Effector memory CD8-positive, alpha-beta T cell (primary cell): ENCODE measurements at regions not wholly inside any gene's neighbourhood (a gene's known extent, or its start where the extent isn't known, plus 50 kb on each side); places are given as distances from the start of the nearest gene placed in this dataset.

Experiments
- ATAC-seq: fragments of 150-1000 bp; cut with Tn5 transposase; replicated peaks from 2 replicates; pipeline ENCODE4 v1.10.0; 2021; ENCODE audit warnings: mild to moderate bottlenecking, moderate library complexity
- DNase-seq, 3 experiments: peaks; one replicate each; pipeline ENCODE4 v3.0.0; 2021
- H3K27ac Mint-ChIP-seq, 2 donors: one replicate each; pipeline ENCODE4 v1.8.0; 2022; ENCODE audit warnings: mild to moderate bottlenecking in 2 of 2, mixed read lengths in 2 of 2, moderate library complexity in 2 of 2
- H3K27me3 Mint-ChIP-seq, 2 donors: one replicate each; pipeline ENCODE4 v1.8.0; 2022; ENCODE audit warnings: mixed read lengths in 2 of 2
- H3K36me3 Mint-ChIP-seq: one replicate; pipeline ENCODE4 v1.8.0; 2022; ENCODE audit warnings: mild to moderate bottlenecking, moderate library complexity, mixed read lengths; ENCODE audit not compliant: insufficient read depth
- H3K4me1 Mint-ChIP-seq, 2 donors: one replicate each; pipeline ENCODE4 v1.8.0; 2022; ENCODE audit warnings: low read depth in 2 of 2, mixed read lengths in 2 of 2
- H3K4me3 Mint-ChIP-seq, 2 donors: one replicate each; pipeline ENCODE4 v1.8.0; 2022; ENCODE audit warnings: mild to moderate bottlenecking in 2 of 2, mixed read lengths in 2 of 2, moderate library complexity in 2 of 2
- H3K9me3 Mint-ChIP-seq, 2 donors: one replicate each; pipeline ENCODE4 v1.8.0; 2022; ENCODE audit warnings: mixed read lengths in 2 of 2

DNA sequence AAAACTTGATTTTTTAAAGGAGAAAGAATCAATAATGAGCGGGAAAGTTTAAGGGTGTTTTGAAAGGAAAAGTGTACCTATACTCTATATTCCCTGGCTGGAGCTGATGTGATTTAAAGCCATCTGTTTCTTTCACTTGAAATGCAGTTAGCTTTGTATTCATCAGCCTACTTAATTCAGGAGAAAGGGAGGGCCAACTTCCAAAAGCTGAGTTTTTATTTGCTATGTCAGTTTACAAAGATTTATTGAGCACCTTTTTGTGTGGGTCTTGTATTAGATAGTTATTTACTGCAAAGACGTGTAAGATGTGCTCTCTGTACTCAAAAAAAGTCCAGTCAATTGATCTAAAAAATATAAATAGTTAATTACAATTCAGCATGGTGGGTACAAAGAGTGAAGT lies 176.2 kb upstream of the GOLIM4 start:
- Mint-ChIP-seq H3K36me3 (no peaks in the 10 kb centered on the region), H3K4me1 (no peaks in the 10 kb centered on the region), H3K27me3 (no peaks in the 10 kb centered on the region), H3K27ac (no peak overlapping the region), H3K9me3 (peaks cover 0 to 2% of the 10 kb centered on the region in 2 donors), H3K4me3 (no peak overlapping the region)
- DNase-seq (no peak), ATAC-seq (no peak)

GRCh38 chr3:168269001-168269400 lies 173.3 kb upstream of the GOLIM4 start:
- peaks cover 0 to 2% of the 10 kb centered on the region in 2 donors for H3K9me3 Mint-ChIP-seq
- no peaks in the 10 kb centered on the region for H3K27me3 Mint-ChIP-seq
- DNase-seq (no peak), ATAC-seq (no peak)
- H3K27ac Mint-ChIP-seq: no peak overlapping the region
- H3K4me3 Mint-ChIP-seq: no peak overlapping the region
- H3K36me3 Mint-ChIP-seq: no peaks in the 10 kb centered on the region
- no peaks in the 10 kb centered on the region for H3K4me1 Mint-ChIP-seq

DNA sequence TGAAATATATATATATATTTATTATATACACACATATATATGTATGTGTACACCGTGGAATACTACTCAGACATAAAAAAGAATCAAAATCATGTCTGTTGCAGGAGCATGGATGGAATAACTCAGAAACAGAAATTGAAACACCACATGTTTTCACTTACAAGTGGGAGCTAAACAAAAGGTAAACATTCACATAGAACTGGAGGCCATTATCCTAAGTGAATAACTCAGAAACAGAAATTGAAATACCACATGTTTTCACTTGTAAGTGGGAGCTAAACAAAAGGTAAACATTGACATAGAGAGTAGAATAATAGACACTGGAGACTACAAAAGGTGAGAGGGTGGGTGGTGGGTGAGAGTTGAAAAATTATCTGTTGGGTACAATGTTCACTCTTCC lies 171.5 kb upstream of the GOLIM4 start:
- H3K4me1 Mint-ChIP-seq: no peaks in the 10 kb centered on the region
- DNase-seq (no peak), ATAC-seq (no peak)
- peaks cover 0 to under 1% of the 10 kb centered on the region in 2 donors for H3K9me3 Mint-ChIP-seq
- no peaks in the 10 kb centered on the region for H3K27me3 Mint-ChIP-seq
- H3K36me3 Mint-ChIP-seq: no peaks in the 10 kb centered on the region
- H3K4me3 Mint-ChIP-seq: no peak overlapping the region
- no peak overlapping the region for H3K27ac Mint-ChIP-seq

- H3K4me1 Mint-ChIP-seq: no peaks in the 10 kb centered on the region
- H3K36me3 Mint-ChIP-seq: no peaks in the 10 kb centered on the region
- no peak overlapping the region for H3K27ac Mint-ChIP-seq
- H3K4me3 Mint-ChIP-seq: no peak overlapping the region
- H3K9me3 Mint-ChIP-seq: no peaks in the 10 kb centered on the region
- no peaks in the 10 kb centered on the region for H3K27me3 Mint-ChIP-seq
- no peak for ATAC-seq
- DNase-seq: no peak
These were observed 170.6 kb upstream of the GOLIM4 start for GRCh38 chr3:168266335-168266734.

DNA sequence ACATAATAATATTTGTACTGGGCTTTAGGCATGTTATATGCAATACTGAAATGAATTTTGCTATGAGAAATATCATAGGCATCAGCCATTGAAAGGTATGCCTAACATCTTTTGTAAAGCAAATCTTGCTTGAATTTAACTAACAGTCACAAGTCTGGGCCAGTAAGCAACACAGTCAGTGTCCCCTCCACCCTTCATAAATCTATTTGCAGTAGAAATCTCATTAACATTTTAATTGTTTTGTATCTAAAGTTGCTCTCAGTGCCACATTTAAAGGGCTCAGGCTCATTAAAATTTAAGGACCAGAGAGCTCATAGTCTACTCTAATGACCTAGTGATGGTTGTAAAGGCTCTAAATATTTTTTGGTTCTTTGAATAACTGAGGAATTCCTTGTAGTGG lies 167.2 kb upstream of the GOLIM4 start:
- DNase-seq: no peak
- no peak for ATAC-seq
- Mint-ChIP-seq H3K9me3 (peaks cover 0 to 7% of the 10 kb centered on the region in 2 donors), H3K27ac (no peak overlapping the region), H3K36me3 (no peaks in the 10 kb centered on the region), H3K4me1 (no peaks in the 10 kb centered on the region), H3K27me3 (no peaks in the 10 kb centered on the region), H3K4me3 (no peak overlapping the region)

GRCh38 chr3:168260859-168261258 lies 165.1 kb upstream of the GOLIM4 start:
- Mint-ChIP-seq H3K27me3 (no peaks in the 10 kb centered on the region), H3K36me3 (no peaks in the 10 kb centered on the region), H3K4me1 (no peaks in the 10 kb centered on the region), H3K9me3 (peaks cover 0 to 7% of the 10 kb centered on the region in 2 donors), H3K27ac (no peak overlapping the region), H3K4me3 (no peak overlapping the region)
- no peak for ATAC-seq
- no peak for DNase-seq

- Mint-ChIP-seq H3K27me3 (peaks cover 24 to 55% of the 10 kb centered on the region in 2 donors), H3K9me3 (no peaks in the 10 kb centered on the region), H3K36me3 (no peaks in the 10 kb centered on the region), H3K27ac (no peak overlapping the region), H3K4me1 (peaks cover 4 to 9% of the 10 kb centered on the region in 2 donors), H3K4me3 (no peak overlapping the region)
- no peak for ATAC-seq
- DNase-seq: no peak
These were observed 155.6 kb upstream of the GOLIM4 start for GRCh38 chr3:168251371-168251770.

GRCh38 chr3:168250415-168250861 lies 154.7 kb upstream of the GOLIM4 start:
- Mint-ChIP-seq H3K27me3 (peaks cover 24 to 55% of the 10 kb centered on the region in 2 donors), H3K27ac (no peak overlapping the region), H3K36me3 (no peaks in the 10 kb centered on the region), H3K4me1 (peaks cover 4 to 9% of the 10 kb centered on the region in 2 donors), H3K4me3 (peak overlapping the region; percentile 39 to 55), H3K9me3 (no peaks in the 10 kb centered on the region)
- DNase-seq (no peak), ATAC-seq (no peak)

GRCh38 chr3:168249550-168250414 lies 154.1 kb upstream of the GOLIM4 start:
- H3K4me1 Mint-ChIP-seq: peaks cover 4 to 9% of the 10 kb centered on the region in 2 donors

DNA sequence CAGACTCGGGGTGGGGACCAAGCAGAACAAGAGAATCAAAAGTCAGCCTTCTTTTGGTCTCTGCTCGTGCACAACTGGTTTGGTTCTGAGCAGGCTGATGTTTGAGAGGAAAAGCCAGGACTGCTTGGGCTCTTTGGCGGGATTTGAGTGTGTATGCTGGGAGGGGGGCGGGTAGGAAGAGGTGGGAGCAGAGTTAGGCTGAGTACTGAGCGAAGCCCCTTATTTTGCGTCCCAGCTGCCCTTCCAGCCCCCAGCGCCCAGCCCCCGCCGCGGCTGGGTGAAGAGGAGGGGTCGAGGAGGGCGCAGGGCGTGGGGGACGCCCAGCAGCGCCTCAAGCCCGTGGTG lies 153.5 kb upstream of the GOLIM4 start:
- Mint-ChIP-seq H3K36me3 (no peaks in the 10 kb centered on the region), H3K9me3 (no peaks in the 10 kb centered on the region), H3K4me1 (peaks cover 4 to 9% of the 10 kb centered on the region in 2 donors), H3K4me3 (peak overlapping the region; percentile 37 to 65), H3K27ac (no peak overlapping the region), H3K27me3 (peaks cover 24 to 55% of the 10 kb centered on the region in 2 donors)
- ATAC-seq (no peak), DNase-seq (no peak)

More at GRCh38 chr3:168249550-168250414, 154.1 kb upstream of the GOLIM4 start:
- no peak overlapping the region for H3K27ac Mint-ChIP-seq
- H3K36me3 Mint-ChIP-seq: no peaks in the 10 kb centered on the region
- peak overlapping the region; percentile 39 to 65 for H3K4me3 Mint-ChIP-seq
- DNase-seq: no peak
- ATAC-seq: no peak
- H3K27me3 Mint-ChIP-seq: peaks cover 24 to 55% of the 10 kb centered on the region in 2 donors
- H3K9me3 Mint-ChIP-seq: no peaks in the 10 kb centered on the region

GRCh38 chr3:168248383-168249204 lies 152.9 kb upstream of the GOLIM4 start:
- H3K4me3 Mint-ChIP-seq: peak overlapping the region; percentile 37 to 65

GRCh38 chr3:168241156-168241555 lies 145.4 kb upstream of the GOLIM4 start:
- no peak overlapping the region for H3K27ac Mint-ChIP-seq
- H3K9me3 Mint-ChIP-seq: no peaks in the 10 kb centered on the region
- H3K27me3 Mint-ChIP-seq: no peaks in the 10 kb centered on the region
- DNase-seq (no peak), ATAC-seq (no peak)
- no peaks in the 10 kb centered on the region for H3K4me1 Mint-ChIP-seq
- H3K4me3 Mint-ChIP-seq: no peak overlapping the region
- no peaks in the 10 kb centered on the region for H3K36me3 Mint-ChIP-seq

More at GRCh38 chr3:168248383-168249204, 152.9 kb upstream of the GOLIM4 start:
- ATAC-seq (no peak), DNase-seq (no peak)
- H3K36me3 Mint-ChIP-seq: no peaks in the 10 kb centered on the region
- no peak overlapping the region for H3K27ac Mint-ChIP-seq
- H3K27me3 Mint-ChIP-seq: peaks cover 24 to 55% of the 10 kb centered on the region in 2 donors
- H3K4me1 Mint-ChIP-seq: peaks cover 4 to 9% of the 10 kb centered on the region in 2 donors
- H3K9me3 Mint-ChIP-seq: no peaks in the 10 kb centered on the region

DNA sequence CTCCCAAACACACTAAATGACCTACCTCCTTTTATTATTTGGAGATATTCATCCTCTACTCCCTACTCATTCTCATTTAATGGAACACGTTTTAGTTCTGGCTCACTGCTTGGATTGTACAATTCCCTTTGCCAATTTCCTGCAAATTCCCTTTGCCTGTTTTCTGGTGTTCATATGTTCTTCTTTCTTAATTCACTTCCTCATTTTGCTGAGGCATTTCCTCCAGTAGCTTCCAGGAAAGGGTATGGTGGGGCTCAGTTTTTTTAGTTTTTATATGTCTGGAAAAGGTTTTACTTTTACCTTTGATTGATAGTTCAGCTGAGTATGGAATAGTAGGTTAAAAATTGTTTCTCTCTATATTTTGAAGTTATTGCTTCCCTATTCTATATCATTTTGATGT lies 143.6 kb upstream of the GOLIM4 start:
- no peak for DNase-seq
- Mint-ChIP-seq H3K36me3 (no peaks in the 10 kb centered on the region), H3K27me3 (no peaks in the 10 kb centered on the region), H3K4me1 (no peaks in the 10 kb centered on the region), H3K4me3 (no peak overlapping the region), H3K27ac (no peak overlapping the region), H3K9me3 (no peaks in the 10 kb centered on the region)
- no peak for ATAC-seq
